Testis (tissue), 2 donors: ENCODE measurements at regions not wholly inside any gene's neighbourhood (a gene's known extent, or its start where the extent isn't known, plus 50 kb on each side); places are given as distances from the start of the nearest gene placed in this dataset.

ENCODE experiments used
- DNase-seq: peaks from one replicate; pipeline ENCODE4 v3.0.0-alpha.2; 2019
- H3K27ac ChIP-seq, 2 donors: fragments of 200-600 bp; sonication (generic); one replicate each; pipeline ENCODE4 v1.5.1; 2019
- H3K27me3 ChIP-seq: fragments of 200-600 bp; sonication (generic); one replicate; pipeline ENCODE4 v1.5.1; 2019
- H3K36me3 ChIP-seq: fragments of 200-600 bp; sonication (generic); one replicate; pipeline ENCODE4 v1.5.1; 2017; ENCODE audit warnings: low read depth; ENCODE audit errors: missing control alignments
- H3K4me1 ChIP-seq: fragments of 200-600 bp; sonication (generic); one replicate; pipeline ENCODE4 v1.5.1; 2019
- H3K4me3 ChIP-seq, 2 donors: fragments of 200-600 bp; sonication (generic); one replicate each; pipeline ENCODE4 v1.5.1; 2017 to 2019
- H3K9me3 ChIP-seq: fragments of 200-600 bp; sonication (generic); one replicate; pipeline ENCODE4 v1.5.1; 2017
- POLR2A ChIP-seq: fragments of 450-650 bp; IDR thresholded peaks from one replicate; pipeline ENCODE4 v1.6.1; 2017; ENCODE audit warnings: antibody characterized with exemption, mild to moderate bottlenecking, moderate library complexity
- WGBS, 2 donors: methylation state at CpG; one replicate each; pipeline ENCODE4 v1.1.5; 2018; 5-methylcytosine and 5-hydroxymethylcytosine counted together
- intact Hi-C: fragments of 100-400 bp; cut with DNase I; formaldehyde crosslinking; loops from one replicate; pipeline ENCODE4 v1.15.1; 2023; ENCODE audit warnings: low total_unique reads
- TF ChIP-seq, protein P1 (sequence below), 3 experiments: fragments of 450-650 bp in 2 of 3; fragments of 200-600 bp in 1 of 3; sonication (generic) in 1 of 3; IDR thresholded peaks; one replicate each; pipeline ENCODE4 v1.5.1; 2016 to 2019; ENCODE audit warnings: antibody characterized with exemption in 3 of 3, mild to moderate bottlenecking in 2 of 3, moderate library complexity in 1 of 3

DNA sequence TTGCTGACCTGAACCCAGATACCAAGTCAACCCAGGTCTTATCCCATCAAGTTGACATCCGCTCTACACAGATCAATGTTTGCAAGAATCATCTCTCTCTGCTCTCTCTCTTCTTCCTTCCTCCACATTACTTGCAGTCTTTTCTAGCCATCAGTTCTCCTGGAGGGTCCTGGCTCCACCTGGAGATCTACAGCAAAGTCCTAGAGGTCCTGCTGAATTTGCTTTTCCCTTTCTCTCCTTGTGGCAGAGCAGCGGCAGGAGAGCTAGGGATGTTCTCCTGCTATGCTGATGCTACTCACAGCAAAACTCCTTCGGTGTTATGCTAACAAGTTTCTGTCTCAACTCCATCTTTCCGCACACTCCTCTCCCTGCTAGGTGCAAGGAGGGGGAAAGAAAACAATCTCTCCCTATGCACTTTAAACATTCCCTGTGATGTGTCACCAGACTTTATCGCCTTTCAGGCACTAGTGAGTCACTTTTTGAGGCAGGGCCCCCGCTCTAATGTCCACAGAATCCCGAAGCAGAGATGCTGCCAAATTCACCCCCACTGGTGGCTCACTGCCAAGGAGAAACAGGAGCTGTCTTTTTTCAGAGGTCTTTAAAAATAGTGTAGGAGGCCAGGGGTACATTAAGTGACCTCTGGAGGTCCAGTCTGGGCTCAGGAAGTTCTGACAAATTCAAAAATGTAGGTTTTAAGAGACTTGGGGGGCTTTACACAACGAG, 62.6 kb downstream of the FAM50B start:
- Histone ChIP-seq H3K36me3 (no peaks in the 10 kb centered on the region), H3K4me3 (no peak overlapping the region), H3K9me3 (no peaks in the 10 kb centered on the region), H3K27ac (peak overlapping the region in 1 of 2 donors; percentile 72), H3K4me1 (peaks cover 24% of the 10 kb centered on the region), H3K27me3 (no peaks in the 10 kb centered on the region)
- peak; percentile 36 for DNase-seq
- no peak for TF ChIP-seq POLR2A
- TF ChIP-seq, protein P1, sequence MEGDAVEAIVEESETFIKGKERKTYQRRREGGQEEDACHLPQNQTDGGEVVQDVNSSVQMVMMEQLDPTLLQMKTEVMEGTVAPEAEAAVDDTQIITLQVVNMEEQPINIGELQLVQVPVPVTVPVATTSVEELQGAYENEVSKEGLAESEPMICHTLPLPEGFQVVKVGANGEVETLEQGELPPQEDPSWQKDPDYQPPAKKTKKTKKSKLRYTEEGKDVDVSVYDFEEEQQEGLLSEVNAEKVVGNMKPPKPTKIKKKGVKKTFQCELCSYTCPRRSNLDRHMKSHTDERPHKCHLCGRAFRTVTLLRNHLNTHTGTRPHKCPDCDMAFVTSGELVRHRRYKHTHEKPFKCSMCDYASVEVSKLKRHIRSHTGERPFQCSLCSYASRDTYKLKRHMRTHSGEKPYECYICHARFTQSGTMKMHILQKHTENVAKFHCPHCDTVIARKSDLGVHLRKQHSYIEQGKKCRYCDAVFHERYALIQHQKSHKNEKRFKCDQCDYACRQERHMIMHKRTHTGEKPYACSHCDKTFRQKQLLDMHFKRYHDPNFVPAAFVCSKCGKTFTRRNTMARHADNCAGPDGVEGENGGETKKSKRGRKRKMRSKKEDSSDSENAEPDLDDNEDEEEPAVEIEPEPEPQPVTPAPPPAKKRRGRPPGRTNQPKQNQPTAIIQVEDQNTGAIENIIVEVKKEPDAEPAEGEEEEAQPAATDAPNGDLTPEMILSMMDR (IDR thresholded peaks at IDR 0.05), result no peak
- WGBS, 2 donors, result 52 to 61% methylated on average over 8 of the region's 8 CpGs
- intact Hi-C loops, result no loop called here

DNA sequence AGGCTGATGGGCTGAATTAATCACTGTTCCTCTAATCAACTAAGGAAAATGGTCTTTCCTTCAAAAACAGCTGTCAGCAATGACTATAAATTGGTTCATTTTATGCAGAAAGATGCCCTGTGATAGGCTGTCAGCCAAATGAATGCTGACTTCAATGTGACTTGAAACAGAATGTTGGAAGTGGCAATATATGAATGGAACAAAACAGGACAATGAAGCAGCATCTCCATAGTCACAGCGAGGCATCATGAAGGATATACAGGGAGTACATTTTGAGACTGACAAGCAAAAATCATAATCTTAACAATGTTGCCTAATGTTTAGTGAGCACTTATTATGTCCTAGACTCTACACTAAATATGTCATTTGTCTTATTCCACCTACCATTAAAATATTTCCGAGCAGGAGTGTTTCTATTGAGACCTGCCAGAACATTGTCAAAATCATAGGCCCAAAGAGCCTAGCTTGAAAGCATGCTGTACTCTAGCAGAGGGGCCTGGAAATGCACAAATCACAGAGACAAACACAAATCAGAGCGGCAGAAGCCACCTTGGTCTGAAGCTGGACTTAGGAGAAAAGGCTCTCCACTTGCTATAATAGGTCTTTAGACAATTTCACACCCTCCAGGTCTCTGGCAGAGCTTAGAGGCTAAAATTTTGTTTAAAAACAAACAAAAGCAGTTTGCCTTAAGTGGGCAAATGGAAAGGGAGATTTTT, 63.3 kb downstream of the FAM50B start:
- no peak for DNase-seq
- Histone ChIP-seq H3K27ac (peak overlapping the region; percentile 23 to 72), H3K36me3 (no peaks in the 10 kb centered on the region), H3K27me3 (no peaks in the 10 kb centered on the region), H3K4me3 (no peak overlapping the region), H3K9me3 (no peaks in the 10 kb centered on the region), H3K4me1 (peaks cover 22% of the 10 kb centered on the region)
- TF ChIP-seq, protein P1 (IDR thresholded peaks at IDR 0.05), result no peak
- TF ChIP-seq POLR2A, result no peak
- WGBS, 2 donors, result 57 to 58% methylated on average over 3 of the region's 3 CpGs
- intact Hi-C loops, result no loop called here

DNA sequence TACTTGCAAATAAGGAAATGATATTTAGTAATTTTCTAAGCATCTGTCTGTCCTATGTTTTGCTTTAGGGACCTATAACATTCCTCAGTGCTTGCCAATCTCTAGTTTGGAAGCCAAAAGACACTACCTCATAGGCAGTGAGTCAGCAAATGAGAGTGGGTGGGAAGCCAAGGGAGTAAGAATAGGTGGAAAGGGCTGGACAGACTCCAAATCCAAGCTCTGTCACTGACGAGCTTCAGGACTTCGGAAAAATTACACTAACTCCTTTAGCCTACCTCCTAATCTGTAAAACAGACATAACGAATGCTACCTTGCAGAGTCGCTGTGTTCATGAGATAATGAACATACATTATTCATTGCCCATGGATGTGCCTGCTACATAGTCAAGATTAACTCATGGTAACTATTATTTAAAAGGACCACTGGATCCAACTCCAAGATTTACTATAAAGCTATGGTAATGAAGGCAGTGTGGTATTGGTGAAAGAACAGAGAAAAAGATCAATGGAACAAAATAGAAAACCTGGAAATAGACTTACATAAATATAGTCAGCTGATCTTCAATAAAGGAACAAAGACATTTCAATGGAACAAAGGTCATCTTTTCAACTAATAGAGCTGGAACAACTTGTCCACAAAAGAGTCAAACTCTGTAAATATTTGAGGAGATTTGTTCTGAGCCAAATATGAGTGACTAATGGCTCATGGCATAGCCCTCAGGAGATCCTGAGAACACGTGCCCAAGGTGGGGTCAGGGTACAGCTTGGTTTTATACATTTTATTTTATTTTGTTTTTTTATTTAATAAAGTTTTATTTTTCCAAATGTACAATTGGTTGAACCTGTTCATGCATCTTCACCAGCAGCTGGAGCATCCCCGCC, 64.1 kb downstream of the FAM50B start:
- intact Hi-C loops, result no loop called here
- Histone ChIP-seq H3K36me3 (no peaks in the 10 kb centered on the region), H3K9me3 (no peaks in the 10 kb centered on the region), H3K27me3 (no peaks in the 10 kb centered on the region), H3K4me1 (peaks cover 22% of the 10 kb centered on the region), H3K27ac (peak overlapping the region; percentile 36 to 72), H3K4me3 (no peak overlapping the region)
- TF ChIP-seq, protein P1 (IDR thresholded peaks at IDR 0.05), result no peak
- TF ChIP-seq POLR2A, result no peak
- peak; percentile 47 for DNase-seq
- 39 to 42% methylated on average over 6 of the region's 6 CpGs for WGBS, 2 donors

DNA sequence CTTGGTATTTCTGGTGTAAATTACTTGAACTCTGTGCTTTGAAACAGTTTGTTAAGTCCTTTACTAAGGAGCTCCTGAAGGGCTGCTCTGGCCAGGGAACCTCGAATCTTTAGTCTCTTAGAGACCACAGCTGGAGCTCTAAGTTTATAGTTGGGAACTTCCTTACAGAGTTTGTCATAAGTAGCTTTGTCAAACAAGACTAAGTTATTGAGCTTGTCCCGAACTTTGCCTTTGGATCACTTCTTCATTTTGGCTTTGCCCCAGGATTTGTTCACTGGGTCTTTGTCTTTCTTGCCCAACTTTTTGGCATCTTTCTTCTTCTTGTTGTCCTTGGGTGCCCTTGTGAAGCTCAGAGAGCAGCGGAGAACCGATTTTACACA, 64.8 kb downstream of the FAM50B start:
- WGBS, 2 donors, result 61 to 69% methylated on average over 4 of the region's 4 CpGs
- peaks cover 25% of the 10 kb centered on the region for H3K4me1 ChIP-seq

More for the DNA sequence above, 64.8 kb downstream of the FAM50B start:
- H3K36me3 ChIP-seq, result no peaks in the 10 kb centered on the region
- H3K9me3 ChIP-seq, result no peaks in the 10 kb centered on the region
- H3K27ac ChIP-seq, result peak overlapping the region; percentile 36 to 72
- DNase-seq, result no peak
- no peak overlapping the region for H3K4me3 ChIP-seq
- H3K27me3 ChIP-seq, result no peaks in the 10 kb centered on the region
- TF ChIP-seq, protein P1 (IDR thresholded peaks at IDR 0.05), result no peak
- TF ChIP-seq POLR2A, result no peak
- intact Hi-C loops, result no loop called here
